ENCODE measurements at regions not wholly inside any gene's neighbourhood (a gene's known extent, or its start where the extent isn't known, plus 50 kb on each side); places are given as distances from the start of the nearest gene placed in this dataset.

GRCh38 chr9:118767571-118767970, 601.7 kb downstream of the BRINP1 start:
- TF ChIP-seq CTCF (IDR thresholded peaks at IDR 0.05) = no peak
- TF ChIP-seq POLR2A (IDR thresholded peaks at IDR 0.05) = no peak

Data from upper lobe of left lung (tissue), 4 donors.